ENCODE measurements at regions not wholly inside any gene's neighbourhood (a gene's known extent, or its start where the extent isn't known, plus 50 kb on each side); places are given as distances from the start of the nearest gene placed in this dataset.

DNA sequence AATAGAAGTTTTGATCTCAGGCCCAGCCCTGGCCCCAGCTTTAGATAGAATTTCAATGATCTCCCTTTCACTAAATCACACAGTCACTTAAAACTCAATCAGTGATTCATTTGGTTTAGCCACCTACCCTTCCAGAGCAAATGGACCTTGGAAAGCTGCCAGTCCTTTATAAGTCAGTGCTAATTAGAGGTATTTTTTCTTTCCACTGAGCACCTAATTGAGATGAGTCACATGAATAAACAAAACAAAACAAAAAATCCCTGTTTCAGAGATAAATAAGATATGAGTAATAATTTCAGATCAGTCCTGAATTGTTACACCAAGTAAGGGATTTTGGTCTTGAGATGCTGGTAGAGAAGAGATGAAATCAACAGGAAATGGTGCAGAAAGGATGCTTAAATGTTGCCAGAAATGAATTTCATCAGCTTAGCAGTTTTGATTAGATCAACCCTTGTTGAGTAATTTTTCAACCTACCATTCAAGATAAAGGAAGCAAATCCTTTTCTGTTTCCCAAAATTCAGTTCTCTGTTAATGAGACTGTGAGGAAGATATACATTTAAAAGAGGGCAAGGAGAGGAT lies 352.0 kb upstream of the COL8A1 start:
- no peak overlapping the region for H3K4me3 ChIP-seq (ENCODE audit: low read depth, low read length)
- TF ChIP-seq, protein P1, sequence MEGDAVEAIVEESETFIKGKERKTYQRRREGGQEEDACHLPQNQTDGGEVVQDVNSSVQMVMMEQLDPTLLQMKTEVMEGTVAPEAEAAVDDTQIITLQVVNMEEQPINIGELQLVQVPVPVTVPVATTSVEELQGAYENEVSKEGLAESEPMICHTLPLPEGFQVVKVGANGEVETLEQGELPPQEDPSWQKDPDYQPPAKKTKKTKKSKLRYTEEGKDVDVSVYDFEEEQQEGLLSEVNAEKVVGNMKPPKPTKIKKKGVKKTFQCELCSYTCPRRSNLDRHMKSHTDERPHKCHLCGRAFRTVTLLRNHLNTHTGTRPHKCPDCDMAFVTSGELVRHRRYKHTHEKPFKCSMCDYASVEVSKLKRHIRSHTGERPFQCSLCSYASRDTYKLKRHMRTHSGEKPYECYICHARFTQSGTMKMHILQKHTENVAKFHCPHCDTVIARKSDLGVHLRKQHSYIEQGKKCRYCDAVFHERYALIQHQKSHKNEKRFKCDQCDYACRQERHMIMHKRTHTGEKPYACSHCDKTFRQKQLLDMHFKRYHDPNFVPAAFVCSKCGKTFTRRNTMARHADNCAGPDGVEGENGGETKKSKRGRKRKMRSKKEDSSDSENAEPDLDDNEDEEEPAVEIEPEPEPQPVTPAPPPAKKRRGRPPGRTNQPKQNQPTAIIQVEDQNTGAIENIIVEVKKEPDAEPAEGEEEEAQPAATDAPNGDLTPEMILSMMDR (IDR thresholded peaks at IDR 0.05; ENCODE audit: borderline replicate concordance, insufficient read depth, low read depth, low read length): no peak

DNA sequence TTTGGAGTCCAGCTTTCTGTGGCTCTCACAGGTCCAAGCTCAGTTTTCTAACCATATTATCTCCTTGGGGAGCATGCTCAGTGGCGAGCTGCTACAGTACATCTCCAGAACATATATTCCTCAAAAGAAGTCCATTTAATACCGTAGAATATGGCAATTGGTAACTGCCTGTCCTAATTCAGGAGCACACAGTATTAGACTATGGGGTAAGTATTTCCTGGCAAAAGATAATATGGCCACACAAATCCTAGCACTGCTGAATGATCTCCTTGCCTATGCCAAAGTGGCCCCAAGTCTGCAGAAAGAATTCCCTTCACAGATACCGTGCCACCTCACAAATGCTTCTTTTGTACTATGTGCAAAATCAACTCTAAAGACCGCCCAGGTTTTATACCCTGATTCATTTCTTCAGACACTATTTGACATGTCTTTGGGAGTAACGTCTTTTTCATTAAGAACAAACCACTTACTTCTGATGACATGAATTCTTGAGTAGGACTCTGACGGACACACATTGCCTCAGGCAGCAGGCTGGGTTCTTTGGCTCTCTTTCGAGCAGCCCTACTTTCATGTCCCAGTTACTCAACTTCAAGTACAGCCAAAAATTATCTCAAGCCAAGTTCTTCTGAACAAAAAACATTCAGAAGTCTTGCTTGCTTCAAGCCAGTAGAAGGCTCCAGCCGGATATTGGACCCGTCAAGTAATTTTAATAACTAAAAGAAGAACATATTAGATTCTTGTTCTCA lies 368.3 kb upstream of the DCBLD2 start:
- TF ChIP-seq, protein P1 (IDR thresholded peaks at IDR 0.05; ENCODE audit: borderline replicate concordance, insufficient read depth, low read depth, low read length): no peak
- no peak overlapping the region for H3K4me3 ChIP-seq (ENCODE audit: low read depth, low read length)

DNA sequence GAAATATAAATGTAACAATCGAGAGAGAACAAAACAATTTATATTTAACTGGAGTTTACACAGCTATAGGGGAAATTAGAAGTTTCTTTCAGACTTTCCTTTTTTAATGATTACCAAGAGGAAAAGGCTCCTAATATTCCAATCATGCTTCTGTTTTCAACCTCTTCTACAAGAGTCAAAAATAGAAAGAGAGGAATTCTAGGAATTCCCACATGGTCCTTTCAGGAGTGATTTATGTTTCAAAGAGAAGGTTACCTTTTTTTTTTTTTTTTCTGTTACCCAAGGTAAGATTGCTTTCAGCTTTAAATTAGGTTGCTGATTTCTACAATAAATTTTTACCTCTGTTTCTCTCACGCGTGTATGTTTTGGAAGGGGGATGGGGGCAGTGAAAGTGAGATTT lies 355.3 kb upstream of the DCBLD2 start:
- H3K4me3 ChIP-seq (ENCODE audit: low read depth, low read length): no peak overlapping the region

DNA sequence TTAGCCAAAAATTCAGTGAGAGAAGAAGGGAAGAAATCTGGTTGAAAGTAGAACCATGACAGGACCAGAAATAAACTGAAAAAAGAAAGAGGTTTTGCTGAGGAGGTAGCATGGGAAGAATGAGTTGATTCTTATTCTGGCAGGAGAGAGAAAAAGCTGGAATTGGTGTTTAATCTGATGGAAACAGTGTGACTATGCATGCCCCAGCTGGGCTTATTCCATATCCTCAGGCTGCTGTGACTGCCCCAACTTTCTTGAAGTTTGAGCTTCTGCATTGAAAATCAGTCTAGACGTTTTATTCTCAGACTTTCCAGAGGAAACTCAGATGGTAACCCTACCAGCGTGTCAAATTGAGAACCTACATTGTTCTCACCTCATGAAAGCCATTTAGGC lies 352.5 kb upstream of the DCBLD2 start:
- H3K4me3 ChIP-seq (ENCODE audit: low read depth, low read length): no peak overlapping the region
- TF ChIP-seq, protein P1 (IDR thresholded peaks at IDR 0.05; ENCODE audit: borderline replicate concordance, insufficient read depth, low read depth, low read length): no peak

More for the DNA sequence above, 355.3 kb upstream of the DCBLD2 start:
- TF ChIP-seq, protein P1 (IDR thresholded peaks at IDR 0.05; ENCODE audit: borderline replicate concordance, insufficient read depth, low read depth, low read length): no peak

DNA sequence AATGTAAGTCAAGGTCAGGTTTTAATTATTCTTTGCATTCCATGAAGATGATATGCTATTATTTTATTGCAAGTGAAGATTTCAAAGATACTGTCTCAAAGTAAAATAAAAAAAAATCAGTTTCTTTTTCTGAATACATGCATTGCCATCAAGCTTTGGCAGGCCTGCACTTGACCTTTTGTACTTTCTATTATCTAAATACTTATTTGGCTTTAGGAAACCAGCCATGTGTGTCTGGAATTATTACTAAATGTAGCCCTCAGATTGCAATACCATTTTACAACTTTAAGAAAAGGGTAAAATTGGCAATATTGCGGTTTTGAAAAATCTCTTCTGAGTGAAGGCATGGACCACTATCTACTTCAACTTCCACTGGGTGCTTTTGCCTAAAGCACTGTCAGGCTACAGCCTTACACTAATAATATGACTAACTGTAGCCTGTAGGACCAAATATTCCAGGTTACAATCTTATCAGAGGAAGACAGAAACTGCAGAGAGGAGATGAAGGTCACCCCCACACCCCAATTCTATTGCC lies 349.4 kb upstream of the DCBLD2 start:
- TF ChIP-seq, protein P1 (IDR thresholded peaks at IDR 0.05; ENCODE audit: borderline replicate concordance, insufficient read depth, low read depth, low read length): no peak
- no peak overlapping the region for H3K4me3 ChIP-seq (ENCODE audit: low read depth, low read length)

DNA sequence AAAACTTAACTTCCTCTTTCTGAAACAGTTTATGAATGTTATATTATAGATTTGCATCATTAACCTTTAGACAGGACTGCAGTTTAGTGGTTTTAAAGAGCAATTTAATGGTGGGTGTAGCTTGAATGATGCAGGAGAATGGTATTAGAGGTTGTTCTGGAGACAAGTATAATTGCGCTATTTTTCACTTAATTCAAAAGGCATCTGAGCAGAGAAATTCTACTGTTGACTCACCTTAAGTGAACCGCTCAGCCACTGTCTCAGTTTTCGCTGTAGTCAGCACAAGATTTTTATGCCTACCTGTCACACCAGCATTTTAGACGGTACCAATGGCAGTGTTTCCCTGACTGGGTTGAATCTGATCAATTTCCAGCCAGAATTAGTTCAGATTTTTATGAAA lies 348.8 kb upstream of the DCBLD2 start:
- TF ChIP-seq, protein P1 (IDR thresholded peaks at IDR 0.05; ENCODE audit: borderline replicate concordance, insufficient read depth, low read depth, low read length): no peak
- H3K4me3 ChIP-seq (ENCODE audit: low read depth, low read length): no peak overlapping the region

DNA sequence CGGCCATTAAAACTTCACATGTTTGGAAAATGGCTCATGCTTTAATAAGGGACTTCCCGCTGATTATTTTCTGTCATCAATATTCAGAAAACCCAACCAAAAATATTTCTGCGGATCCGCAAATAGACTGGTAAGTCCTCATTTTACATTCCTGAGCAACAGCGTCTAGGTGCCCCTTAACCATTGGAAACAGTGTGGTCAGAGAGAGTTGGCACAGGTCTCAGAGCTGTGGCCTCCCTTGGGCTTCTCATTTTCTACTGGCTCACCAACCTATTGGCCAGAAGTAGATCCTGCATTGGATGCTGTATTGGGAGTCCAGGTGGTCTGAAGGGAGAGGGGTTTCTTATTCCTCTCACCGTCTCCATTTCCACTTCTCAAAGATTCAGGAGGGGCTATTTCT lies 348.1 kb upstream of the DCBLD2 start:
- TF ChIP-seq, protein P1 (IDR thresholded peaks at IDR 0.05; ENCODE audit: borderline replicate concordance, insufficient read depth, low read depth, low read length): no peak
- H3K4me3 ChIP-seq (ENCODE audit: low read depth, low read length): no peak overlapping the region

All from GM12875 (cell line).